ENCODE measurements at regions not wholly inside any gene's neighbourhood (a gene's known extent, or its start where the extent isn't known, plus 50 kb on each side); places are given as distances from the start of the nearest gene placed in this dataset.

DNA sequence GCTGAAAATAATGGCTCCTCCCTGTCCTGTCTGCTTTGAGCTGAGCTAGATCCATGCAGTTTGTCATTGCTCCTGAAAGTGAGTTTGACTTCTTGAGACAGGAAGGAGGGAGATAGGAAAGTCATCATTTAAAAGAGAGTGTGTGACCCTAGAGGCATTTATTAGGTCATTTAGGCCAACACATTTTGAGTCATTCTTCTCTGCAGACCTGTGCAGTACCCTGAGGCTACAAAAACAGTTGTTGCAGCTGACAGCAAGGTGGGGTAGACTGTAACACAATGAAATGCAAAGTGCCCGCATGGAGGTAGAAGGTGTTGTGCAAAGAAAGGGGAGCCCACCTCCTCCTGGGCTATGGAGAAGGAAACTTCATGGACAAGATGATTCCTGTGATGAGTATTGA is 102.8 kb upstream of the PFN2 start:
- H3K4me1 ChIP-seq (ENCODE audit: control insufficient read depth, insufficient read depth, low read length) = peaks cover 12% of the 10 kb centered on the region
- no peak overlapping the region for H3K9ac ChIP-seq (ENCODE audit: low read length)
- H3K9me3 ChIP-seq (ENCODE audit: control insufficient read depth, insufficient read depth, low read depth, low read length) = peaks cover 20% of the 10 kb centered on the region
- no peak overlapping the region for H3K4me3 ChIP-seq (ENCODE audit: low read depth, low read length)
- H3K27ac ChIP-seq (ENCODE audit: low read depth, low read length) = no peak overlapping the region
- no peaks in the 10 kb centered on the region for H3K36me3 ChIP-seq (ENCODE audit: control insufficient read depth, insufficient read depth, low read length)
- H3K27me3 ChIP-seq (ENCODE audit: control insufficient read depth, insufficient read depth, low read length) = no peaks in the 10 kb centered on the region

DNA sequence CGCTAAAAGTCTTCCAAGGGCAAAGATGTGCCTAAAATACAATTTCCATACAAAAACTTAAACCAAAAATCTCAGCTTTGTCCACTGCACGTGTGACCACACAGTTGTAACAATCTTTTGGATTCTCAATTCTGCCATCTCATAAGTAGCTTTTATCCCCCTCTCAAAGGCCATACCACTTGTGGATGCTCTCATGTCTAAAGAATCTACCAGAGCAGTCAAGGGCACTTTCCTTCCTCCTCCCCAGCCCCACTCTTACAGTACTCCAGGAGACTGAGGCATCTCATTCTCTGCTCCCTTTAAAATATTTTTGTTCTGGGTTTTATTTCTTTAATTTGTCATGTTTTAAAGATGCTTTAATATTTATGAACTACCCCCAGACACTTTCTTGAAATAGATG is 102.3 kb upstream of the PFN2 start:
- no peaks in the 10 kb centered on the region for H3K36me3 ChIP-seq (ENCODE audit: control insufficient read depth, insufficient read depth, low read length)
- no peak overlapping the region for H3K9ac ChIP-seq (ENCODE audit: low read length)
- peaks cover 12% of the 10 kb centered on the region for H3K4me1 ChIP-seq (ENCODE audit: control insufficient read depth, insufficient read depth, low read length)
- no peak overlapping the region for H3K27ac ChIP-seq (ENCODE audit: low read depth, low read length)
- no peak overlapping the region for H3K4me3 ChIP-seq (ENCODE audit: low read depth, low read length)
- H3K27me3 ChIP-seq (ENCODE audit: control insufficient read depth, insufficient read depth, low read length) = no peaks in the 10 kb centered on the region
- peaks cover 20% of the 10 kb centered on the region for H3K9me3 ChIP-seq (ENCODE audit: control insufficient read depth, insufficient read depth, low read depth, low read length)

DNA sequence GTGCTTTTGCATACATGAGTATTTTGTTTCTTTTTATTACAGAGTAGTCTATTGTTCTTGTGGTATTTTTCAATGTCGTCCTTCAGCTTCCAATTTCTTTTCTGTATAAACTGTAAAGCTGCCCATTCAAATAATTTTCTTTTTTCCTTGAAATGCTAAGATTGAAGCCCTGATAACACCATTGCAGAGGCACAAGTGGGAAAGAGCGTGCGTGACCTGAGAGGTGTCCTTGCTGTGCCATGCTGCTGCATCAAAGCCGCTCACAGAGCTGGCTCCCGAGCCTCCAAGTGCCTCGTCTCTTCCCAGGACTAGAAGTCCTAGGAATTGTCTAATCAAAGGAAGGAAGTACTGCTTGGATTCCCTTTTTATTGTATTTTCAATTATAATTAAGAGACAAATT is 101.9 kb upstream of the PFN2 start:
- Histone ChIP-seq H3K27ac (ENCODE audit: low read depth, low read length) (no peak overlapping the region), H3K4me3 (ENCODE audit: low read depth, low read length) (no peak overlapping the region), H3K36me3 (ENCODE audit: control insufficient read depth, insufficient read depth, low read length) (no peaks in the 10 kb centered on the region), H3K4me1 (ENCODE audit: control insufficient read depth, insufficient read depth, low read length) (peaks cover 12% of the 10 kb centered on the region), H3K9ac (ENCODE audit: low read length) (no peak overlapping the region), H3K9me3 (ENCODE audit: control insufficient read depth, insufficient read depth, low read depth, low read length) (peaks cover 19% of the 10 kb centered on the region), H3K27me3 (ENCODE audit: control insufficient read depth, insufficient read depth, low read length) (no peaks in the 10 kb centered on the region)

DNA sequence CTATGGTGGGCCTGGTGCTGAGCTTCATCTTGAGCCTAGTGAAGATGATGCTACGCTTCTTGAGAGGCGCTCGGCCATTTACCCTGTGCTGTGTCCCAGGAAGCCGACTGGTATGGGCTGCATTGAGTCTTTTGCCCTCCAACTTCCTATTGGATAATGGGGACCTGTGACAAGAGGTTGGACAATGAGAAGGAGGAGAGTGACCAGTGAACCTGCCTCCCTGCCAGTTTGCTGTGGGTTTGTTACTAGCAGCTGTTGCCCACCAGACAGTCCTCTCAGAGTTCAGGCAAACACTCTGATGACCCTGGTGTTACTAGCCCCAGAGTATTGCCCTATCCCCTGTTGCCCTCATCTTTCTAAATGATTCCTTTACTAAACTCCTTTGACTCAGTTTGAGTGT is 99.6 kb upstream of the PFN2 start:
- no peak overlapping the region for H3K27ac ChIP-seq (ENCODE audit: low read depth, low read length)
- H3K9ac ChIP-seq (ENCODE audit: low read length) = no peak overlapping the region
- no peak overlapping the region for H3K4me3 ChIP-seq (ENCODE audit: low read depth, low read length)
- H3K4me1 ChIP-seq (ENCODE audit: control insufficient read depth, insufficient read depth, low read length) = peaks cover 12% of the 10 kb centered on the region
- H3K36me3 ChIP-seq (ENCODE audit: control insufficient read depth, insufficient read depth, low read length) = no peaks in the 10 kb centered on the region
- H3K9me3 ChIP-seq (ENCODE audit: control insufficient read depth, insufficient read depth, low read depth, low read length) = no peaks in the 10 kb centered on the region
- no peaks in the 10 kb centered on the region for H3K27me3 ChIP-seq (ENCODE audit: control insufficient read depth, insufficient read depth, low read length)

DNA sequence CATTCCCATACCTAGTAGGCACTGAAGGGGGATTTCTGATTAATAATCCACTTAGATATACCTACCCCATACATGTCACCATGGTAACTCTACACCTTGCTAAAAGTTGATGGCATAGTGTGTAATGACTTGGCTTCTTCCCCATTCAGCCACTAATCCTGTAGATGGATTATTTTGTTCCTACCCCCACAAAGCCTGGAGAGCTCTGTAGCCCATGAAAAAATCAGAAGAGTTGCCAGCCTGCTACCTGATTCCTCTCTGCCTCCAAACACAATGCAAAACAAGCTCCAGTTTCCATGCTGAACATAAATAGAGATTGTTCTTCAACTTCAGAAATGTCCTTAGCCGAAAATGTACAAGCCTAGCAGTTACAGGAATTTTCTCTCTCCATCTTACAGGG is 98.9 kb upstream of the PFN2 start:
- Histone ChIP-seq H3K9me3 (ENCODE audit: control insufficient read depth, insufficient read depth, low read depth, low read length) (no peaks in the 10 kb centered on the region), H3K4me3 (ENCODE audit: low read depth, low read length) (no peak overlapping the region), H3K9ac (ENCODE audit: low read length) (no peak overlapping the region), H3K27ac (ENCODE audit: low read depth, low read length) (no peak overlapping the region), H3K27me3 (ENCODE audit: control insufficient read depth, insufficient read depth, low read length) (no peaks in the 10 kb centered on the region), H3K36me3 (ENCODE audit: control insufficient read depth, insufficient read depth, low read length) (no peaks in the 10 kb centered on the region), H3K4me1 (ENCODE audit: control insufficient read depth, insufficient read depth, low read length) (peaks cover 12% of the 10 kb centered on the region)

DNA sequence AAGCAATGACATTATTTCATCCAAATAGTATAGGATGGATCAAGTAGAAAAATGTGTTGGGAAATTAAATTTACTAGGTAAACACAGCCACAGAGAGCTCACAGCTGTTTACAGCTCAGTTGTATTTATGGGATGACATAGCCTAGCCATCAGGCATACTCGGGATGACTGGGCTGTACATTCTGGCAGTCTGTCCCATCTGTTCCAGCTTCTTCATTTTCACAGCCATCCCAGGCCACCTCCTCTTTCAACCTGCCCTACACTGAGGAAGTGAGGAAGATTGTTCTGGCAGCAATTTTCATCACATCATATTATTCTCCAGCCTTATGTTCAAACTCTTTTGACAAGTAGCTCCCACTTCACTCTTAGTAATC is 98.4 kb upstream of the PFN2 start:
- no peak overlapping the region for H3K9ac ChIP-seq (ENCODE audit: low read length)
- H3K9me3 ChIP-seq (ENCODE audit: control insufficient read depth, insufficient read depth, low read depth, low read length) = no peaks in the 10 kb centered on the region
- H3K27ac ChIP-seq (ENCODE audit: low read depth, low read length) = no peak overlapping the region
- H3K36me3 ChIP-seq (ENCODE audit: control insufficient read depth, insufficient read depth, low read length) = no peaks in the 10 kb centered on the region
- H3K4me3 ChIP-seq (ENCODE audit: low read depth, low read length) = no peak overlapping the region
- no peaks in the 10 kb centered on the region for H3K27me3 ChIP-seq (ENCODE audit: control insufficient read depth, insufficient read depth, low read length)
- peaks cover 12% of the 10 kb centered on the region for H3K4me1 ChIP-seq (ENCODE audit: control insufficient read depth, insufficient read depth, low read length)

DNA sequence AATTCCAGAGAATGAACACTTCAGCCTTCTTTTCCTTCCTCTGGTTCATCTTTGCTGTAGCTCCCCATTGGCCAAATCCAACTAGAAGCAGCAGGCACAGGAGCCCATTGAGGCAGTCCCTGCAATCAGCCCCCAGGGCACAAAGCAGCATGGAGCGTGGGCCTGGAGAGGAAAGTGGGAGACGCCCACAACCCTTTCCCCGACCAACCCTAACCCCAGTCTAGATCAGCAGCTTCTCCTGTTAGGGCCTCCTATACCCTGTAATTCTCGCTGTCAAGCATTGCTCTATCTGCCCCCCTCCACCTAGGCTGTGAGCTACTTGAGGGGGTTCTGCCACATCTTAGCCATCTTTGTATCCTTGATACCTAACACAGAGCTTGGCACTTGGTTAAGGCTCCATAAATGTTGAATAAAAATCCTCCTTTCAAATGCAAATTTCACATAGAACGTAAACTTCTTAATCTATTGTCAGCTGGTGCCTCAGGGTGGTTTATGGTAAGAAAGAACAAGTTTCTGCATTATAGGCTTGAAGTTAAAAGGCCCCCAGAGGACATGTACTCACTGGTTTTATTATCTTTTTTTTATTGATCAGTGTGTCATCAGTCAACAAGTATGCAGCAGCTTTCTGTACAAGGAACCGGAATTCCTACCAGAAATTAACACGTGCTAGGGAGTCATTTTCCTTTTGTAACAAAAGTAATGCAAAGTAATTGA is 97.9 kb upstream of the PFN2 start:
- H3K36me3 ChIP-seq (ENCODE audit: control insufficient read depth, insufficient read depth, low read length) = no peaks in the 10 kb centered on the region
- H3K27ac ChIP-seq (ENCODE audit: low read depth, low read length) = no peak overlapping the region
- H3K9ac ChIP-seq (ENCODE audit: low read length) = no peak overlapping the region
- no peak overlapping the region for H3K4me3 ChIP-seq (ENCODE audit: low read depth, low read length)
- H3K4me1 ChIP-seq (ENCODE audit: control insufficient read depth, insufficient read depth, low read length) = peaks cover 7% of the 10 kb centered on the region
- no peaks in the 10 kb centered on the region for H3K9me3 ChIP-seq (ENCODE audit: control insufficient read depth, insufficient read depth, low read depth, low read length)
- no peaks in the 10 kb centered on the region for H3K27me3 ChIP-seq (ENCODE audit: control insufficient read depth, insufficient read depth, low read length)

DNA sequence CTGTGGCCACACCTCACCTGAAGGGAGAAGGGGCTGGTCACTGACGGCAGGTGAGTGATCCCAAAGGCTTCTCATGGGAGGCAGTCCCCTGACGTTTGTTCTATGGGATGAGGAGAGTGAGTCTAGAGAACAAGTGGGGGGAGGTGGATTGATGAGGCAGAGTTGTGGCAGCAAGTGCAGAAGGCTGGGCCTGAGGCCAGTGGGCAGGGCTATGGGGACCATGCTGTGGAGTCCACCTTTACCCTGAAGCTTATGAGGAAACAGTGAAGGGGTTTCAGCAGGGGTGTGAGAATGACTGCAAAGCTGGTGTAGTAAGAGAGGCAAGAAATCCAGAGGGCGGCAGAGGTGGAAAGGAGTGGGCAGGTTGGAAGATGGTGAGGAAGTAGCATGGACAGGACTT is 96.9 kb upstream of the PFN2 start:
- Histone ChIP-seq H3K4me3 (ENCODE audit: low read depth, low read length) (no peak overlapping the region), H3K4me1 (ENCODE audit: control insufficient read depth, insufficient read depth, low read length) (no peaks in the 10 kb centered on the region; the same call in 1 of the 2 replicates), H3K9ac (ENCODE audit: low read length) (no peak overlapping the region), H3K9me3 (ENCODE audit: control insufficient read depth, insufficient read depth, low read depth, low read length) (no peaks in the 10 kb centered on the region), H3K36me3 (ENCODE audit: control insufficient read depth, insufficient read depth, low read length) (no peaks in the 10 kb centered on the region), H3K27ac (ENCODE audit: low read depth, low read length) (no peak overlapping the region), H3K27me3 (ENCODE audit: control insufficient read depth, insufficient read depth, low read length) (no peaks in the 10 kb centered on the region)

DNA sequence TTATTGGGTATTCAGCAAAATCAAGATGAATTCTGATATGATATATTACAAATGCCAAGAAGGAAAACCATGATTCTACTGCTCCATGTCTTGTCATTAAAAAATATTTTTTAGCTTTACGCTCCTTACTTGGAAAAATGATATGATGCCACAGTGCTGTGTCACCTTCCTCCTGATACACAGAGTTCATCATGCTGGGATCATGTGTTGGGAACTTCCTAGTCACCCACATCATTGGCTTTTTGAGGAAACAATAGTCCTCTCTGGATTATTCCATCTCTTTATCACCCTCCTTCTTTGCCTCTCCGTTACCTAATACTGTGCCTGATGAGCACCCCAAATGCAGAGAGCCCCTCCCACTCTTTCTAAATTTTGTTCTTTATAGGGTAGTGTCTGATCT is 94.3 kb upstream of the PFN2 start:
- no peak overlapping the region for H3K4me3 ChIP-seq (ENCODE audit: low read depth, low read length)

DNA sequence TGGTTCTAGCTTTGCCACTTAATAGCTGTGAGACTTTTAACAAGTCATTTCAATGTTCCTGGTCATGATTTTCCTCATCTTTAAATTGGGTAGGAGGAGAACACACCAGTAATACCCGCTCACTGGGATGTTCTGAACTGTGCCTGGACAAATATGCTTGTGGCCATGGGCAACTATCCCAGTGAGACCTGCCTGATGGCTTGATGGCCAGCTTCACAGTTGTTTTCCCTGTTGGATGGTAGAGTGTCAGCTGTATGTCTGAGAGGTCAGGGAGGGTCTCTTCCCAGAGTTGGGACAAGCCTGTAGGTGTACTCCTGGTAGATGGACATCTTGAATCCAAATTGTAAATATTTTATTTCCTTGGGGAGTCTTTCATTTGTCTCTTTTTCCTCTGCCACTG is 92.5 kb upstream of the PFN2 start:
- Histone ChIP-seq H3K36me3 (ENCODE audit: control insufficient read depth, insufficient read depth, low read length) (no peaks in the 10 kb centered on the region), H3K4me1 (ENCODE audit: control insufficient read depth, insufficient read depth, low read length) (peaks cover 5% of the 10 kb centered on the region; the same call in 1 of the 2 replicates), H3K27me3 (ENCODE audit: control insufficient read depth, insufficient read depth, low read length) (no peaks in the 10 kb centered on the region), H3K9me3 (ENCODE audit: control insufficient read depth, insufficient read depth, low read depth, low read length) (no peaks in the 10 kb centered on the region), H3K27ac (ENCODE audit: low read depth, low read length) (no peak overlapping the region), H3K9ac (ENCODE audit: low read length) (no peak overlapping the region), H3K4me3 (ENCODE audit: low read depth, low read length) (no peak overlapping the region)

More for the DNA sequence above, 94.3 kb upstream of the PFN2 start:
- Histone ChIP-seq H3K9me3 (ENCODE audit: control insufficient read depth, insufficient read depth, low read depth, low read length) (no peaks in the 10 kb centered on the region), H3K27me3 (ENCODE audit: control insufficient read depth, insufficient read depth, low read length) (no peaks in the 10 kb centered on the region), H3K27ac (ENCODE audit: low read depth, low read length) (no peak overlapping the region), H3K9ac (ENCODE audit: low read length) (no peak overlapping the region), H3K36me3 (ENCODE audit: control insufficient read depth, insufficient read depth, low read length) (no peaks in the 10 kb centered on the region), H3K4me1 (ENCODE audit: control insufficient read depth, insufficient read depth, low read length) (no peaks in the 10 kb centered on the region)

DNA sequence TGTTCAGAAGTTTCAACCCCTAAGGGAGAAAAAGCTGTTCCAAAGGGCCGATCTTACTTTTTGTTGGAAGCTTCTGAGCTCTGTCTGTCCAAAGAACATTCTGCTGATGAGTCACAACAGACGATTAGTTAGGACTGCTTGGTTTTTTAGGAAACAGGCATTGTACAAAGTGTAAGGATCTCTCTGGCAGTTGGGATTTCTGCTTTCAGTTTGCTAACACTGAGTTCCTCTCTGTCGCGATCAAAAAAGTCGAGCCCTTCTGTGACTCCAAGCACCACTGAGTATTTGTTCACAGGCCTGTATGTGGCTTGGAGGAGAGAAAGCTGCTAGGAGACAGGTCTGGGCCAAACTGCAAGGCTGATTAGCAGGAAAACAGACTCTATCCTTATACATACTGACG is 91.8 kb upstream of the PFN2 start:
- Histone ChIP-seq H3K9ac (ENCODE audit: low read length) (no peak overlapping the region), H3K9me3 (ENCODE audit: control insufficient read depth, insufficient read depth, low read depth, low read length) (no peaks in the 10 kb centered on the region), H3K36me3 (ENCODE audit: control insufficient read depth, insufficient read depth, low read length) (no peaks in the 10 kb centered on the region), H3K27me3 (ENCODE audit: control insufficient read depth, insufficient read depth, low read length) (no peaks in the 10 kb centered on the region), H3K27ac (ENCODE audit: low read depth, low read length) (no peak overlapping the region), H3K4me1 (ENCODE audit: control insufficient read depth, insufficient read depth, low read length) (peaks cover 5% of the 10 kb centered on the region; the same call in 1 of the 2 replicates), H3K4me3 (ENCODE audit: low read depth, low read length) (no peak overlapping the region)
